GM21390 (cell line): ENCODE measurements at regions not wholly inside any gene's neighbourhood (a gene's known extent, or its start where the extent isn't known, plus 50 kb on each side); places are given as distances from the start of the nearest gene placed in this dataset.
"Not testable (repeated sequence)": the region's sequence is repeated elsewhere in the genome, so short reads cannot be mapped to it uniquely, and the experiment has no call there.

Experiments
- ATAC-seq: cut with Tn5 transposase; IDR thresholded peaks from one replicate; pipeline ENCODE4 v1.9.1; 2021; ENCODE audit not compliant: unreplicated experiment

GRCh38 chr2:139721411-139721995 is 941.3 kb upstream of the NXPH2 start:
- ATAC-seq = no peak

DNA sequence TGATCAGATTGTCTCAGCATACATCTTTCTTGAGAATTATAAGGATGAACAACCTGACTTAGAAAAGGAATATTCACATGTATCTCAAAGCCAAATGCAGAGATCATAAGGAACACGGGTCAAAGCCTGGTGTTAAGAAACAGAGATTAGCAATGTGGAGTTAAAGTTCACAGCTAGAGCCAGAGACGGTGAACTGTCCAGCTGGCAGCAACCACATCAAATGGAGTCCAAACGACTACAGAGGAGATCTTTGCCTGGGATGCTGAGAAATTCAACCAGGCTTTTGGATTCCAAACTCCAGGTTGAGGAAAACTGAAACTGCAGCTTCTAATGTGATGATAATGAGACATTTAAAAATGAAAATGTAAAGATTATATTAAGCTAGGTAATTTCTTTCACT is 939.9 kb upstream of the NXPH2 start:
- ATAC-seq = no peak

GRCh38 chr2:139704606-139705005 is 924.4 kb upstream of the NXPH2 start:
- no peak for ATAC-seq

- ATAC-seq = no peak
These were observed 914.1 kb upstream of the NXPH2 start for GRCh38 chr2:139694327-139694726.

GRCh38 chr2:139686205-139686604 is 906.0 kb upstream of the NXPH2 start:
- ATAC-seq = no peak

- no peak for ATAC-seq
These were observed 905.1 kb upstream of the NXPH2 start for GRCh38 chr2:139685090-139685983.

- ATAC-seq = no peak
These were observed 904.2 kb upstream of the NXPH2 start for GRCh38 chr2:139684286-139684860.

DNA sequence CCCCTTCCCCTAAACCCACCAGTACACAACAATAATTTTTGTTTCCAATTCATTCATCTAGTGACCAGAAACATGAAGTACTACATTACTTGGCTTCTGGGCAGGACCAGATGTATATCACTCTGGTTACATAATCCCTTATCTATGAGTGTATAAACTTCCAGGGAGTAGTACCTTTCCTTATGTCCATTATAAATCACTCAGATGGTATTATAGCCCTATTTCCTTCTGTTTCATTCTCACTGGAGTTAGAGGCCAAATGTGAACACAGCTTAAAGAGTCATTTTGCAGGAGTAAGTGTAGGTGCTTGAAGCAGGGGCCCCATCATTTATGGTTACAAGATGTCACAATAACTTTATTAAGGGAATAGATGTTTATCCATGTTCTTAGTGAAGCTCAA is 894.4 kb upstream of the NXPH2 start:
- ATAC-seq = no peak

GRCh38 chr2:139673447-139673846 is 893.3 kb upstream of the NXPH2 start:
- not testable (repeated sequence) for ATAC-seq

DNA sequence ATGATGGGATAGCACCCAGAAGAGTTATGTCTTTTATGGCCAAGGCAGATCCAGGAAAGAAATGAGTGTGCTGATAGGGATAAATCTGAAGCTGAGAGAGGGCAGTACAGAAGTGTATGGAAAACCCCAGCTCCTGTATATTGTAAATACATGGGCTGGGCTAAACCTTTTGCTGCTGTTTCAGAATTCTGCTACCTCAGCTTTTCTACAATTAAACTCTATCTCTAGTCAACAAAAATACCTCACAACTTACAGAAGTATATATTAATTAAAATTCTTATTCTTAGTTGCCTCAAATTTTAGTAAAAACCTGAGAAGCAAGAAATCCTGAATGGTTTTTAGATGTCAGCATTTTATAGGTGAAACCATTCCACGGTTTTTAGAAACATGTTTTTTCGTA is 889.5 kb upstream of the NXPH2 start:
- ATAC-seq = no peak

DNA sequence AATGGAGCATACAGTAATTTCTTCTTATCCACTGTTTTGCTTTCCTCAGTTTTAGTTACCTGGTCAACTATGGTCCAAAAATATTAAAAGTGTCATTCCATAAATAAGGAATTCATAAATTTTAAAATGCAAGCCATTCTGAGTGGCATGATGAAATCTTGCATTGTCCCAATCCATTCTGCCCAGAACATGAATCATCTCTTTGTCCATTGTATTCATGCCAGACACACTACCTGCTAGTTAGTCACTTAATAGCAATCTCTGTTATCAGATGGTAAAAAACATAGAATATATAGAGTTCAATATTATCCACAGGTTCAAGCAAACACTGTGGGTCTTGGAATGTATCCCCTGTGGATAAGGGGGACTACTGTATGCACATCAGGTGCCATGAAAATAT is 872.2 kb upstream of the NXPH2 start:
- no peak for ATAC-seq

DNA sequence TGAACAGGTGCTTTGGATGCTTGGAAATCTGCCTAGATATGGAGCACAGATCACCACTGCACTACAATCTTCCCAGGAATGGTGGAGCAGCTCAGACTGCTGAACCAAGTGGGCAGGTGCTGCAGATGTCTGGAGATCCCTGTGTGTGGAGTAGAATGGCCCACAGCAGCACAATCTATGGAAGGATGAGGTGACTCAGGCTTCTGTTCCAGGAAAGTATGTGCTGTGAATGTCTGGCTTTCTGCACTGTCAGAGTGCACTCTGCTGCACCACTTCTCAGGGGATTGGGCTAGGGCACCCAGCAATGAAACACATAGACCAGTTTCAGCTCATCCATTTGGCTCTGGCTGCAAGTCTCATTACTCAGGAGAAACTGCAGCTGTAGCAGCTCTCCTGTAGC is 865.4 kb upstream of the NXPH2 start:
- ATAC-seq = no peak

DNA sequence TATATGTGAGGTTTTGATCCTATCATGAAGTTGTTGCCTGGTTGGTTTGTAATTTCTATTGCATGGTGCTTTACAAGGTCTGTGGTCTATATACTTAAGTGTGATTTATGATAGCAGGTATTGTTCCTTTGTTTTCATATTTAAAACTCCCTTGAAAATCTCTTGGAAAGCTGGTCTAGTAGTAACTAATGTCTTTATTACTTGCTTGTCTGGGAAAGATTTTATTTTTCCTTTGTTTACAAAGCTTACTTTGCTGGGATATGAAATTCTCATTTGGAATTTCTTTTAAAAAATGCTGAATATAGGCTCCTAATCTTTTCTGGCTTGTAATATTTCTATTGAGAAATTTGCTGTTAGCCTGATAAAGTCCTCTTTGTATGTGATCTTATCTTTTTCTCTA is 862.9 kb upstream of the NXPH2 start:
- ATAC-seq = no peak

GRCh38 chr2:139631966-139632365 is 851.8 kb upstream of the NXPH2 start:
- no peak for ATAC-seq

DNA sequence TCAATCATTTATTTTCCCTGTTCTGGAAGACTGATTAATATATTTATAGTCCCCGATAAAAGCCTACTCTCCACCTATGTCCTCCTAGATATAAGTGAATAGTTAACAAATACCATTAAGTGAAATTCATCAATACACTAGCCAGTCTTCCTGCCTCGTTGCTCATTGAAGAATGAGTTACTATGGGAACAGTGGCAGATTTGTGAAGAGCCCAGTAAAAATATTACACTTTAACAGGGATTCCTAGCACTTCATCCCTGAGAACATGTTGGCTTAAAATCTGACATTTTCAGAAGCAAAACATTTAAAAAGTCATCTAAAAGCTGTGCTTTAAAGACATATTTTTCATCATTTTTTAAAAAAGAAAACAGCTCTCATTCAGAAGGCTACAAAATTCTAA is 848.7 kb upstream of the NXPH2 start:
- ATAC-seq = no peak

DNA sequence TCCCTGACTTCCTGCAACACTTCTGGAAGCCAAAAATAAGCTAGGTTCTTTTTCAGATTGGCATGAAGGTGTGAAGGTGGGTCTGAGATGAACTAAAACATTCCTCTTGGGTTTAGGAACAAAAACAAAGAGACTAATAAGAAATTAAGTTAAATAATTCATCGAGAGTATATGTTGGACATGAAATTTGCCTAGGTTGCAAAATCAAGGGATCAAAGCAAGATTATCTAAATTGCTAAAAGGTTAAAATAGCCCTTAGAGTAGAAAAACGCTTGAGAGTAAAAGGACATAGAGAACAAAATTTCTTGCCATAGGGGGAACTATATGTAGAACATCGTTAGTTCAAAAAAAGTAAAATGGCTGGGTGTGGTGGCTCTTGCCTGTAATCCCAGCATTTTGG is 845.9 kb upstream of the NXPH2 start:
- no peak for ATAC-seq

- no peak for ATAC-seq
These were observed 842.5 kb upstream of the NXPH2 start for GRCh38 chr2:139622691-139623090.

GRCh38 chr2:139617747-139618146 is 837.6 kb upstream of the NXPH2 start:
- ATAC-seq = no peak

GRCh38 chr2:139613264-139613663 is 833.1 kb upstream of the NXPH2 start:
- ATAC-seq = no peak

- ATAC-seq = no peak
These were observed 830.3 kb upstream of the NXPH2 start for GRCh38 chr2:139610512-139610911.

DNA sequence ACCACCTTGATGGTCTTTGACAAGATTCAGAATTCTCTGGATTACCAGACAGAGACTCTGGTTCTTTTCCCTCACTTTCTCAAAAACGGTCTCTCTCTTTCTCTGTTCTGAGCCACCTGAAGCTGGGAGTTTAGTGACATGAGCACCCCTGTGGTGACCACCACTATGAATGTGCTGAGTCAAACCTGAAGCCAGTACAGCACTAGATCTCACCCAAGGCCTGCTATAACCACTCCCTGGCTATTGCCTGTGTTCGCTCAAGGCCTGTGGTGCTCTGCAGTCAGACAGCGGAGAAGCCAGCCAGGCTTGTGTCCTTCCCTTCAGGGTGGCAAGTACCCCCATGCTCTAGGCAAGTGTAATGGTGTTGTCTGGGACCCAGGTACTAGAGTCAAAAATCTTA is 828.9 kb upstream of the NXPH2 start:
- no peak for ATAC-seq

- ATAC-seq = no peak
These were observed 825.5 kb upstream of the NXPH2 start for GRCh38 chr2:139605668-139606067.
